HL-60 (cell line): ENCODE measurements at regions not wholly inside any gene's neighbourhood (a gene's known extent, or its start where the extent isn't known, plus 50 kb on each side); places are given as distances from the start of the nearest gene placed in this dataset.

Experiments used
- DNase-seq, 2 experiments: peaks; one replicate each; pipeline ENCODE4 v3.0.0-alpha.2; 2010 to 2020; ENCODE audit warnings: low read depth in 1 of 2, low spot score in 1 of 2
- H3K27ac ChIP-seq: fragments of 250-450 bp; sonication (Bioruptor Pico); replicated peaks from 2 replicates; pipeline ENCODE4 v1.5.1; 2020; ENCODE audit warnings: mild to moderate bottlenecking, moderate library complexity
- H3K27me3 ChIP-seq: fragments of 250-450 bp; sonication (Bioruptor Pico); 2 replicates; pipeline ENCODE4 v1.5.1; 2021; ENCODE audit warnings: mild to moderate bottlenecking, moderate library complexity; ENCODE audit not compliant: insufficient read depth, poor library complexity, severe bottlenecking
- H3K4me3 ChIP-seq: replicated peaks from 2 replicates; pipeline ENCODE4 v1.5.1; 2011; ENCODE audit warnings: mild to moderate bottlenecking, control low read depth, low read length; ENCODE audit not compliant: insufficient read depth
- GABPA ChIP-seq: IDR thresholded peaks from 2 replicates; pipeline ENCODE4 v1.6.1; 2012; ENCODE audit warnings: low read depth
- POLR2AphosphoS5 ChIP-seq: IDR thresholded peaks from 2 replicates; pipeline ENCODE4 v1.6.1; 2012; ENCODE audit warnings: low read depth
- SPI1 ChIP-seq: IDR thresholded peaks from 2 replicates; pipeline ENCODE4 v1.6.1; 2012; ENCODE audit warnings: low read depth, mild to moderate bottlenecking, borderline replicate concordance
- TF ChIP-seq, protein P1 (sequence below): IDR thresholded peaks from 2 replicates; pipeline ENCODE4 v1.6.1; 2012; ENCODE audit warnings: low read depth; ENCODE audit not compliant: insufficient replicate concordance
- TF ChIP-seq, protein P2 (sequence below): IDR thresholded peaks from one replicate; pipeline ENCODE4 v1.5.1; 2011; ENCODE audit warnings: low read length, control low read depth, inconsistent platforms; ENCODE audit not compliant: insufficient read depth

DNA sequence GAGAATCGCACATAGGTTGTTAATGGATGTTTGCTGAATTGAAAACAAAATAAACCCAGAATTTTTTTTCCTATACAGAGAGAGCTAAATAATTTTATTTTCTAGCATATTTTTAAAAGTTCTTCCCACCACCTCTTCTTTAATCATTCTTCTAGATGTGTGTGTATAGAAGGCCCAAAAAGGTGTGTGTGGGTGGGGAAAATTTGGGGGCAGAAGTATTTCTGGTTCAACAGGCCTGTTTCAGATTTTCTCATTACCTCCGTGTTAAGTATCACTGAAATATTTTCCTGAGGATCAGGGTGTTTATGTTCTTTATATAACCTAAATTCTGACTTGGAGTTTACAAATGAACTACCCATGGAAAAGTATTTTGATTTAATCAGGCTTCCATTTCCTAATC lies 144.2 kb upstream of the ZNF804B start:
- TF ChIP-seq, protein P1, sequence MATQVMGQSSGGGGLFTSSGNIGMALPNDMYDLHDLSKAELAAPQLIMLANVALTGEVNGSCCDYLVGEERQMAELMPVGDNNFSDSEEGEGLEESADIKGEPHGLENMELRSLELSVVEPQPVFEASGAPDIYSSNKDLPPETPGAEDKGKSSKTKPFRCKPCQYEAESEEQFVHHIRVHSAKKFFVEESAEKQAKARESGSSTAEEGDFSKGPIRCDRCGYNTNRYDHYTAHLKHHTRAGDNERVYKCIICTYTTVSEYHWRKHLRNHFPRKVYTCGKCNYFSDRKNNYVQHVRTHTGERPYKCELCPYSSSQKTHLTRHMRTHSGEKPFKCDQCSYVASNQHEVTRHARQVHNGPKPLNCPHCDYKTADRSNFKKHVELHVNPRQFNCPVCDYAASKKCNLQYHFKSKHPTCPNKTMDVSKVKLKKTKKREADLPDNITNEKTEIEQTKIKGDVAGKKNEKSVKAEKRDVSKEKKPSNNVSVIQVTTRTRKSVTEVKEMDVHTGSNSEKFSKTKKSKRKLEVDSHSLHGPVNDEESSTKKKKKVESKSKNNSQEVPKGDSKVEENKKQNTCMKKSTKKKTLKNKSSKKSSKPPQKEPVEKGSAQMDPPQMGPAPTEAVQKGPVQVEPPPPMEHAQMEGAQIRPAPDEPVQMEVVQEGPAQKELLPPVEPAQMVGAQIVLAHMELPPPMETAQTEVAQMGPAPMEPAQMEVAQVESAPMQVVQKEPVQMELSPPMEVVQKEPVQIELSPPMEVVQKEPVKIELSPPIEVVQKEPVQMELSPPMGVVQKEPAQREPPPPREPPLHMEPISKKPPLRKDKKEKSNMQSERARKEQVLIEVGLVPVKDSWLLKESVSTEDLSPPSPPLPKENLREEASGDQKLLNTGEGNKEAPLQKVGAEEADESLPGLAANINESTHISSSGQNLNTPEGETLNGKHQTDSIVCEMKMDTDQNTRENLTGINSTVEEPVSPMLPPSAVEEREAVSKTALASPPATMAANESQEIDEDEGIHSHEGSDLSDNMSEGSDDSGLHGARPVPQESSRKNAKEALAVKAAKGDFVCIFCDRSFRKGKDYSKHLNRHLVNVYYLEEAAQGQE, result no peak
- no peak overlapping the region for H3K4me3 ChIP-seq
- H3K27me3 ChIP-seq, result no peaks in the 10 kb centered on the region
- no peak overlapping the region for H3K27ac ChIP-seq
- no peak for DNase-seq

DNA sequence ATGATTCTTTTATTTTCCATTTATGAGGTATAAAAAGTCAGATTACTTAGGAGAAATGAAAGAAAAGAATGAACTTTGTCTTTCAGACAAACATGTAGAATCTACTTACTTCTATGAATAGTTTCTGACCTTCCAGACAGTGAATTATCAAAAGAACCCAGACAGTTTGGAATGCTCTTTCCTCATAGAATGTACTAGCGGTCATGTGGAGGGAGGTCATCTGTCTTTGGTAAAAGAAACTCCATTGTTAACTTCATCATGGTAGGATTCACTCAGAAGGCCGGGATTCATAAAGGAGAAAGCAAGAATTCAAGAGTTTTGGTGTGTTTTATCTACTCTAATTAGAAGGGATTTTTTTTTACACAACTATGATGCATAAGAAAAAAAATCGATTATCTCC lies 144.8 kb upstream of the ZNF804B start:
- Histone ChIP-seq H3K27me3 (no peaks in the 10 kb centered on the region), H3K27ac (no peak overlapping the region), H3K4me3 (no peak overlapping the region)
- DNase-seq, result no peak
- TF ChIP-seq SPI1, result no peak
- TF ChIP-seq GABPA, result no peak
- TF ChIP-seq, protein P2, sequence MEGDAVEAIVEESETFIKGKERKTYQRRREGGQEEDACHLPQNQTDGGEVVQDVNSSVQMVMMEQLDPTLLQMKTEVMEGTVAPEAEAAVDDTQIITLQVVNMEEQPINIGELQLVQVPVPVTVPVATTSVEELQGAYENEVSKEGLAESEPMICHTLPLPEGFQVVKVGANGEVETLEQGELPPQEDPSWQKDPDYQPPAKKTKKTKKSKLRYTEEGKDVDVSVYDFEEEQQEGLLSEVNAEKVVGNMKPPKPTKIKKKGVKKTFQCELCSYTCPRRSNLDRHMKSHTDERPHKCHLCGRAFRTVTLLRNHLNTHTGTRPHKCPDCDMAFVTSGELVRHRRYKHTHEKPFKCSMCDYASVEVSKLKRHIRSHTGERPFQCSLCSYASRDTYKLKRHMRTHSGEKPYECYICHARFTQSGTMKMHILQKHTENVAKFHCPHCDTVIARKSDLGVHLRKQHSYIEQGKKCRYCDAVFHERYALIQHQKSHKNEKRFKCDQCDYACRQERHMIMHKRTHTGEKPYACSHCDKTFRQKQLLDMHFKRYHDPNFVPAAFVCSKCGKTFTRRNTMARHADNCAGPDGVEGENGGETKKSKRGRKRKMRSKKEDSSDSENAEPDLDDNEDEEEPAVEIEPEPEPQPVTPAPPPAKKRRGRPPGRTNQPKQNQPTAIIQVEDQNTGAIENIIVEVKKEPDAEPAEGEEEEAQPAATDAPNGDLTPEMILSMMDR, result no peak
- TF ChIP-seq POLR2AphosphoS5, result no peak
- TF ChIP-seq, protein P1, result no peak

DNA sequence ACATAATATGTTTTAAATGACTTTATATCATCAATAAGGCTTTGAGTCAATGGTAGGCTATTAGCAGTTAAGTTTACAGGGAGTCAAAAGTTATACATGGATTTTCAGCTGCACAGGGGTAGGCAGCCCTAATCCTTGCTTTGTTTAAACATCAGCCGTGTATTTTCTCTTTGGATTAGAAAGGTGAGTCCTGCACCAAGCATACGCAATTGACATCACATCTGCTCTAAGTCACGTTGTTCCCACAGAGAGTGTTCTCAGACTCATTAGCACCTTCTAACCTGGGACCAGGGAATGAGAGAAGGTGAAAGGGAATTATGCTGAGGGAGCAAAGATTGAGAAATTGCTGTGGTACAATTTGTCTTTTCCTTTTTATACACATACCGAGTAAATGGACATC lies 148.6 kb upstream of the ZNF804B start:
- Histone ChIP-seq H3K27me3 (no peaks in the 10 kb centered on the region), H3K27ac (no peak overlapping the region), H3K4me3 (no peak overlapping the region)
- DNase-seq, result no peak
- TF ChIP-seq, protein P2, result no peak

DNA sequence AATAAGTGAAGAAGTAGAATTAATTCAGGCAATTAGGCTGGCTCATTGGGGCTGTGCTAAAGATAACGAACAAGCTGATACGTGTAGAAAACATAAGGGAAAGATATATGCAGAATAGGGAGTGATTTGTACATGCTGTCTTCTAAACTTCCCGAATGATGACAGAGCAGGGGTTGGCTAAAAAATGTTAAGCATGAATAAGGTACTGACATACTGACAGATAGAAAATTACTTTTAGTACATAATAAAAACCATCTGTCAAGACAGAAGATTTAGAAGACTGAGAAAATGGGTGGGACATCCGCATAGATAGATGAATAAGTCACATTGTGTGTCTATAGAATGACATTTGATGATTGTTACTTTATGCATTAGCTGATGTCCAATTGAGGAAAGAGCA lies 158.8 kb upstream of the ZNF804B start:
- TF ChIP-seq SPI1, result no peak
- no peak for TF ChIP-seq GABPA
- TF ChIP-seq, protein P1, result no peak
- TF ChIP-seq, protein P2, result no peak
- TF ChIP-seq POLR2AphosphoS5, result no peak

More for the DNA sequence above, 158.8 kb upstream of the ZNF804B start:
- Histone ChIP-seq H3K27ac (no peak overlapping the region), H3K4me3 (no peak overlapping the region), H3K27me3 (no peaks in the 10 kb centered on the region)
- no peak for DNase-seq
